ENCODE measurements at regions not wholly inside any gene's neighbourhood (a gene's known extent, or its start where the extent isn't known, plus 50 kb on each side); places are given as distances from the start of the nearest gene placed in this dataset.

DNA sequence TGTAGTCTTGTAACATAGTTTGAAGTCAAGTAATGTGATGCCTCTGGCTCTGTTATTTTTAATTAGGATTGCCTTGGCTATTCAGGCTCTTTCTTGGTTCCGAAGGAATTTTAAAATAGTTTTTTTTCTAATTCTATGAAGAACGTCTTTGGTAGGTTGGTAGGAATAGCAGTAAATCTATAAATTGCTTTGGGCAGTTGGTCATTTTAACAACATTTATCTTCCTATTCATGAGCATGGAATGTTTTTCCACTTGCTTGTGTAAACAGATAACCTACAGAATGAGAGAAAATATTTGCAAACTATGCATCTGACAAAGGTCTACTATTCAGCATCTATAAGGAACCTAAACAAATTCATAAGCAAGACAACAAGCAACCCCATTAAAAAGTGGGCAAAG lies 173.2 kb upstream of the TRPC7 start:
- no peak for DNase-seq (ENCODE audit: low read depth)

DNA sequence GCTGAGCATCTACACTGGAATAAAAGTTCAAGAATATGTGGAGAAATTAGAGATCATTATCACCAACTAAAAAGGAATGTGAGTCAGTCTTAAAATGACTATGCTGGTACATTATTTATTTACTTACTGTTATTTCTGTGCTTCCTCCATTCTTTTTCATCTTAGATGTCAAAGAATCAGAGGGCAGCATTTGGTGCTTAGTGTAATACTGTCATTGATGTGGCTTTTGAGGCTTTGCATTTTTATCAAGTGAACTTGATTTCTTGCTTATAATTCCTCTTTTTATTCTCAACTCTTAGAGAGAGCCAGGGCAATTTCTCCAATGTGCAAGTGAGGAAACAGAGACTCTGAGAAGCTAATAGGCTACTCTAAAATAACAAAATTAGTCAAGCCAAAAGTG lies 163.7 kb upstream of the TRPC7 start:
- no peak for DNase-seq (ENCODE audit: low read depth)

DNA sequence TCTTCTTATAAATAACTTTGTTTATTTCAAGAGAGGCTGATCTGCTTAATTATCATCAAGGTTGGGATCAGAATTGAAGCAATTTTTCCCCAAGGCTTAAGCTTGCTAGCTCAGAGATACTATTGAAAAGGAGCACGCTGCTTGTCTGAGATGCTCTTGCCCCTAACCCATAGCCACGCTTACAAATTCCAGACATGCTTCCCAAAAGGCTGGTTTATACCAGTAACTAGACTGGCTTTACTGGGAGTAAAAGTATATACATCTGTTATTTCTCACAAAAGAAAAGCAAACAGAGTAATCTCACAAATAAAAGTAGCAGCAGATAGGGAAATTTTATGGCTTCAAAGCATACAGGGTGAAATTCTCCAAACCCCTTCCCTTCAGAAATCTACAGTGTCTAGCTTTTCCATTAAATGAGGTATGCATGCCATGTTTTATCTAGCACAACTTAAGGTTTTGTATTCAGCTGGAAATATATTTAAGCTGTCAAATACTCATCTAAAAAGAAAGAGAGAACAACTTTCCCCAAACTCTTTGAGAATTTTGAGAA lies 163.2 kb upstream of the TRPC7 start:
- DNase-seq (ENCODE audit: low read depth) = no peak

DNA sequence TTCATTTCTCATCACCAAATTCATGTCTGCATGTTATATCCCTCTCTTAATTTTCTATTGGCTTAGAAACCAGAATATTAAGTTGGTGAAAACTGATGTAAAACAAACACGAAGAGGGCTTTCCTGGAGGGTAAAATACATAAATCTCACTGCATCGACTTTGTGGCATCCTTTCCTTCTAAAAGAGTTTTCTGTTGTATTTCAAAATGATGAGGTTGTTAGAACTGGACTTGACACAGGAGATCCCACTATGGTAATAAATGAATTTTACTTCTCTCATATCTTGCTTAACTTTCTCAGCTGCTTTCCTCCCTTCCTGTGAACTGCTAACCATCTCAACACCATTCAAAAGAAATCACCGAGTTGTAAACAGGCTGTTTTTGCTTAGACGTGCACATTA lies 162.0 kb upstream of the TRPC7 start:
- no peak for DNase-seq (ENCODE audit: low read depth)

DNA sequence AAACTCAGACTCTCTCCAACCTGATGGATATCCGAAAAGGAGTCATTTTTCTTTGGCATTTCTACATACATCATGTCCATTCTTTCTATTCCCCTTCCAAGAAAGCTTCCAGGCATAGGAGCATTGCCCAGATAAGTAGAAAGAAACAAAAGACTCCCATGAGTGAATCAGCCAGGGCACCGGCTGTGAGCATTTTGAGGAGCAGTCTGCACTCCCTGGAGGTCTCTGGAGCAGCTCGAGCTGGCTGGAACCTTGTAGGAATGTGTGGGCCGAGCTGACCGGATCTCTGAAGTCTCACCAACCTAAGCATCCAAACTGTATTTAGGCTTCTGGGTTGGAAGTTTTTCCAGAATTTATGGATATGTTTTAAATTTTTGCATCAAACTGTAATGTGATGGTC lies 161.4 kb upstream of the TRPC7 start:
- no peak for DNase-seq (ENCODE audit: low read depth)

DNA sequence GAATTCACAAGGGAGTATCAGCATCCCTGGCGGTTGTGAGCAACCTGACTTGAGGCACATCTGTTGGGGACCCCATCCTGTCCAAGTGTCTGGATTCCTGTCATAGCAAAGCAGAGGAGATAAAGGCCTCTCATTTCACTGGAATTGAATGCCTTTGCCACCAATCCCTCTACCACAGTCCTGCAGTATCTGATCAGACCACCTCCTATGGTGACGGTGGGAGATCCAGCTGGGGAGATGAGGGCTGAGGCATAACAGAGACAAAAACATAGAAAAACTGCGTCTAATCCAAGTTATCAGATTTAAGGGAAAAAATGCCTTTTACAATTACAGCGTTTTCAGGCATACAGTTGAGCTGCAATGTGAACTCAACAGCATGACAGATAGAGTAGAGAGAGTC lies 160.7 kb upstream of the TRPC7 start:
- no peak for DNase-seq (ENCODE audit: low read depth)

DNA sequence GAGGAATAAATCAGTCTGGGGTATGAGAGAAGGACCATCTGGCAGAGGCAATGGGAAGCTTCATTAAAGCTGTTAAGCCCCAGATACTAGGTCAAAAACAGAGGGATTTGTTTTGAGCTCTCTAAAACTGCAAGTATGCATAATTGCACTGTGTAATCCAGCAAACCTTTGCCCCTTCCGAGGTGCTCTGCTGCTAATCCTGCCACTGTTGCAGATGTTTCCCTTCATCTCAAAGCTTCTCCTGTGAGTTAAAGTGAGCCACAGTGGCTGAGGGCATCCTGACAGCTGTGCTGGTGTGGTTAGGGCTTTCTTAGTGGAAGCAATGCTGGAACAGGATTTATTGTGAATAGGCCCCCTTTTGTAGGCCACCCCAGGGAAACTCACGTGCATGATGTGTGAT lies 160.3 kb upstream of the TRPC7 start:
- DNase-seq (ENCODE audit: low read depth) = no peak

DNA sequence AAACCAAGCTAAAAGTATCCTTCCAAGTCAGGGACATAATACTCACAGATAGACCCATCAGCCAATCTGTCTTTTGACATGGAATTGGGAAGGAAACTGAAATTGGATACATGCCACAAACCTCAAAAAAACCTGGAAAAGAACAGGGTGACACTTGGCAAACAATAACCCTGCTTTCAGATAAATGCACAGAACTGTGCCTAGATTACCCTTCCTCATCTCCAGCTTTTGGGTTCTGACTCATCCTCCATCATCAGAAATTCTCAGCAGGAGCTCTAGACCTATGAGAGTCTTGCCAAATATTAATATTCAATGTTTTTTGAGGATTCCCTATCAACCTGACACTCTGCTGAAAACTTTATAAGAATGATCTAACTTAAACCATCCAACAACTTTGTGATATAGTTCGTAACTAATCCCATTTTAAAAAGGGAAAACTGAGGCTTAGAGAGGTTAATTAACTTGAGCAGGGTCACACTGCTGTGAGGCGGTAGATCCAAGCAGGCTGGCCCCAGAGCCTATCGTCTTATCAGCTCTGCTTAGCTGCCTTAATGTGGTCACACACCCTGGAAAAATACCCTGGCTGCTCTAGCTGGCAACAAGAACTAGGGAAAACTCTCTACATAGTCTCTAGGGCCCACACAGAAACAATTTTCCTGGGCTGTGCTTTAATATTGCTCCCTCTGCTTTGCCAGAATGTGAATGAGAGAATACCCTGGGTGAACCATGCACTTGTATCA lies 157.0 kb upstream of the TRPC7 start:
- no peak for DNase-seq (ENCODE audit: low read depth)

DNA sequence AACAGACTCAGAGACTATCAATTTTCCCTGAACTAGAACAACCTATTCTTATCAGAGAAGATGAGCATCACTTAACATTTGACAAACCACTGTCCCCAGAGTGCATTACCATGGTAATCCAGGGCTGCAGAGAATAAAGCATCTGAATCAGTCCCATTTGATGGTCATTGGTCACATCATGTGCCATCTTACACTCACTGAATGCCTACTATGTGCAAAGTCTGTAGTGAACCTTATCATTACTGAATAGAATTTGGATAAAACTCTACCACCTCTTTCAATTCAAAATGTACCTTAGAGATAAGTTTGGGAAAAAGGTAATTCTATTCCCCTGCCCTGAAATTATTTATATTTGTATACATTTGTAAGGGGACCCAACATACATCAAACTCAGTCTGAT lies 156.4 kb upstream of the TRPC7 start:
- DNase-seq (ENCODE audit: low read depth) = no peak

DNA sequence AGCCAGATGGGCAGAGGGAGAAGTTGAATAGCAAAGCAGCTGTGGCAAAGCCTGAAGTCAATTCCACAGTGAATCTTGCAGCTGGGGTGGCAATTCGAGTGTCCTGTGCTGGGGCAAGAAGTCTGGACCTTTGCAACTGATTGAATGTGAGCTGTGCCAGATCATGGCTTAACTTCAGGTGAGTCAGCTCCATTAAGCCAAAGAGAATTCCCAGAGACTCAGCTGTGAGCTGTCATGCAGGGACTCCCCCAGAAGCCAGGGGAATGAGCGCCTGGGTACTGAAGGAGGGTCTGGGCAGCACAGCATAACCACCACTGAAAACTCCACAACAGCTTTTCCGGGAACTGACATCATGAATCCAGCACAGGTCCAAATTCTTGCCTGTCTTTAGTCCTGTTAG lies 153.5 kb upstream of the TRPC7 start:
- no peak for DNase-seq (ENCODE audit: low read depth)

DNA sequence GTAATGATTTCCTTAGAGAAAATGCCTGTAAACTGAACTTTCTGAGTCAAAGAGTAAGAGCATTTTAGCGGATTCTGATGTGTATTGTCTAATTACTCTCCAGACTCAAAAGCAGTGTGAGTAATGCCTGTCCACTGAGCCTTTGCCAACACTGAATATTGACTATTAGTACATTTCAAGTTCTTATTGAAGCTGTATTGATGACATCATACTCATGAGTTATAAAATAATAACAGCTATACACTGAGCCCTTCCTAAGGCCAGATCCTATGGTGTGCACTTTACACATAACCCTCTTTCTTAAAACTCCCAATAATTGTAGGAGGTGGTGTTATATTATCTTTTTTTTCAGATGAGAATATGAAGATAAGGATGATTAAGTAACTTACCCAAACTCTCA lies 152.8 kb upstream of the TRPC7 start:
- DNase-seq (ENCODE audit: low read depth) = no peak

DNA sequence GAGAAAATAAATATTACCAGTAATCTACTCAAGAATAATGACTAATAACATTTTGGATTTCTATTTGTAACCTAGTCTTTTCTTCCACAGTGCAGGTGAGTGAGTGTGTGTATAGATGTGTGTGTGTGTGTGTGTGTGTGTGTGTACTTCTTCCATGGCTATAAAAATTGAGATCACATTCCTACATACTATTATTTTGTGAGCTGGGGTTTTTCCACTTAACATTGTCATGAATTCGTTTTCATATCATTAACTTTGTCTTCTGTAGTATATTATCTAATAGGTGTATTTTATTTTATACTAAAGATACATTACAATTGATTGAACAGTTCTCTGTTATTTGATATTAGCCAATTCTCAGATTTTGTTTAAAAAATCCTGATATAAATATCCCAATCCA lies 152.4 kb upstream of the TRPC7 start:
- DNase-seq (ENCODE audit: low read depth) = no peak

DNA sequence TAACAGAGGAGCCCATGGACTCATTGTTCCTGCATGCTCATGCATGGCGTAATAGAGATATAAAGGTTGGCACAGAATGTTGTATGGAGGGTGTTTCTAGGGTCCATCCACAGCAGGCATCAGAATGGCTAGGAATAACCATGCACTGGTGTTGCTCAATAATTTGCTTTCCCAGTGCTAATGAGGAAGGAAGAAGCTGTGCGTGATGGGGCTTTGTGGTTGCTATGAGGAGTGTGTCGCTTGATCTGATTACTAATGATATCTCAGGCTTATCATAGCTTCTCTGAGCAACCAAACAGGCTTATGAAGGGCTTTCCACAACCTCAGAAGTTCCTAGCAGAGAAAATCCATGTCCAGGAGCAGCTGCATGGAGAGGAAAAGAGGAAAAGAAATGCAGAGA lies 151.3 kb upstream of the TRPC7 start:
- DNase-seq (ENCODE audit: low read depth) = no peak

DNA sequence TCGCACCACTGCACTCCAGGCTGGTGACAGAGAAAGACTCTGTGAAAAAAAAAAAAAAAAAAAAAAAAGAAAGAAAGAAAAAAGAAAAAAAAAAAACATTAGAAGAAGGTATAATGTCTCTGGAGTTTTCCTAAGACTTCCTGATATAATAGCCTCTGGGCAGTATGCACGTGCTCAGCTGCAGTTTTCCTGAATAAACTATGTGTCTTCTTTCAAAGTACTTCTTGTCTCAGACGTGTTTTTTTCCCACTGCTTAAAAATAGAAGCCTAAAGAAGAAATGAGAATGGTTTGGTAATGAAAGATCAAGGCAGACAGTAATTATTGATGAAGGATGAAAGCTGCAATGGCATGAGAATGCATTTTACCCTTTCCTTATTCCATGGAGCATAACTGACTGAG lies 148.1 kb upstream of the TRPC7 start:
- DNase-seq (ENCODE audit: low read depth) = no peak

DNA sequence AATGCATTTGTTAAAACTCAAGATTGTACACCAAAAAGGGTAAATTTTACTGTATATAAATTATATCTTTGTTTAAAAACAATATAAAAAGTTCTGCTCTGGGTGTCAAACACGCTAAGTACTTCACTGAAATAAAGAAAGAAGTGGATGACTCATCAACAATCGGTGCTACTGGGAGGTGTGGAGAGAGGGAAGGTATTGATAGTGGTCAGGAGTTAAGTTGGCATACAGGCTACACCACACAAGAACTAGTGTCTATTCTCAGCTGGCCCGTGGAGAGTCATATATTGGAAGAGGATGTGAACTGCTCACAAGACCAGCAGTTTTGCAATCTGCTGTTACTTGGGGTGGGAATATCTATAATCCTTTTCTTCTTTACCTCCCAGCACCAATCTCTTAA lies 145.7 kb upstream of the TRPC7 start:
- DNase-seq (ENCODE audit: low read depth) = no peak

DNA sequence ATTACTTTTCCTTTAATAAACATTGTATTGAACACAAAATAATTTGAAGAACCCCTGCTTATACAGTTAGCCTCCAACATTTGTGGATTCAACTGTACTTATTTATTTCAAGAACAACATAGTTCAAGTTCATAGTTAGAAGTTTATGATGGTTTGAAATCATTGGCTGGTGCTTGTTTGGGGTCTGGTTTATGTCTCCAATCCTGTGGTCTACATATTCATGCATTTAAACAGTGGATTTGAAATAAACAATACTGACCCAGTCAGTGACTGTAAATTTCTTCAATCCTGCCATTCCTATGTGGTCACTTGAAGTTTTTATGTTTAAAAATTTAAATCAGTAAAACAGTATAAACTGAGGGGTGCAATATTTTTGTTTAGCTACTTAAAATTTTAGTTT lies 145.1 kb upstream of the TRPC7 start:
- no peak for DNase-seq (ENCODE audit: low read depth)

DNA sequence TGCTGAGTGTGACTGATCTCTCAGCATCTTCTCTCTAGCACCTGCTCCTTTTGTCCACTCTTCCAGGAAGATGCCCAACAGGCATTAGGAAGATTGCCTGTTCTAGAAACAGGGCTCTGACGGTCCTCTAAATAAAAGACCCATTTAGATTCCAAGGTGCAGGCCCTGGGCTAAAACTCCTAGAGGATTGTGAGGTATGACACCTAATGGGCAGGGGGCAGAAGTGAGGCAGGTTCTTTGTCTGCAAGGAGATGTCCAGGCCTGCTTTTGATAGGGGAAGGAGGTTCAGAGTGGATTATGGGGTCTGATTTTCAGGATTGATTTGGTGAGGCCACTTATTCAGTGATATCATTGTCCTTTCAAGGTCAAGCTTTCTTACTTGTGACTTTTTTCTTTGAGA lies 140.8 kb upstream of the TRPC7 start:
- DNase-seq (ENCODE audit: low read depth) = no peak

DNA sequence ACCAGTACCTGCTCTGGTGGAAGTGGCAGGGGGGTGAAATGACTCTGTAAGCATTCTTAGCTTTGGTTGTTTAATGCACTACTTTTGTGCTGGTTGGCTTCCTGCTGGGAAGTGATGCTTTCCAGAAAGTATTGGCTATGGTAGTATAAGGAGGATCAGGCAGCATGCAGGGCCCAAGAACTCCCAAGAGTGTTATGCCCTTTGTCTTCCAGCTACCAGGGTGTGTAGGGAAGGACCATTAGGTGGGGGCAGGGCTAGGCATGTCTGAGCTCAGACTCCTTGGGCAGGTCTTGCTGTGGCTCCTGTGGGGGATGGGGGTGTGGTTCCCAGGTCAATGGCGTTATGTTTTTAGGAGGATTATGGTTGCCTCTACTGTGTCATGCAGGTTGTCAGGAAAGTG lies 135.8 kb upstream of the TRPC7 start:
- DNase-seq (ENCODE audit: low read depth) = no peak

DNA sequence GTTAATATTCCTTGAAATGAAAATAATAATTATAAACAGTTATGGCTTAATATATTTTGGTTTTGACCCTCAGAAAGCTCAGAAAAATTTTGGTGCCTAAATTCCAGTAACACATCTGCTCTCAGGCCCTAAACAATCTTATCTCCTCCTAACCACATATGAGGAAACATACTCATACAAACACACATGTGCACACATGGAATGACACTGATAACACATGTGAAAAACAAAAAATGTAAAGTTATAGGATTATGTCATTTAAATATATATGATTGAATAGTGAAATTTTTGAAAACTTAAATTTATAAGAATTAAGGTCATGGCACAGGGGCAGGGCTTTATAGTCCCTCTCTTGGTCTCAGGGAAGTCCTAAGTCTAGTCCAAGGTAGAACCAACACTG lies 127.2 kb upstream of the TRPC7 start:
- no peak for DNase-seq (ENCODE audit: low read depth)

DNA sequence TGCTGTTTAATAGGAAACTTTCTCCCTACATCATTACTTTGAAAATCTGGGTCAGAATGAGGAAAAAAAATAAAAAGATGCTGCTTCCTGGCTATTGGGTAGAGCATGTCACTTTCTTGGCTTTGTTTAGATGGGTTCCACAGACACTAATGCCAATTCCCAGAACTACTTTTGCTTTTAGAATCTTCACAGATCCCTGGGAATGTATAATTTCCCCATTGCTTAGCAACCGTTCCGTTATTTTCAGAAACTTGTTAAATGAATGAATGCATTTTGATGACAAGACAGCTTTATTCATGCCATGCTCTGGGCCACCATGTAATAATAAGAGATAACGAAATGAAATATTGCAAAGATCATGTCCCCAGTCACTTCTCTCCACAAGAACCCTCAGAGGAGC lies 126.5 kb upstream of the TRPC7 start:
- no peak for DNase-seq (ENCODE audit: low read depth)

DNA sequence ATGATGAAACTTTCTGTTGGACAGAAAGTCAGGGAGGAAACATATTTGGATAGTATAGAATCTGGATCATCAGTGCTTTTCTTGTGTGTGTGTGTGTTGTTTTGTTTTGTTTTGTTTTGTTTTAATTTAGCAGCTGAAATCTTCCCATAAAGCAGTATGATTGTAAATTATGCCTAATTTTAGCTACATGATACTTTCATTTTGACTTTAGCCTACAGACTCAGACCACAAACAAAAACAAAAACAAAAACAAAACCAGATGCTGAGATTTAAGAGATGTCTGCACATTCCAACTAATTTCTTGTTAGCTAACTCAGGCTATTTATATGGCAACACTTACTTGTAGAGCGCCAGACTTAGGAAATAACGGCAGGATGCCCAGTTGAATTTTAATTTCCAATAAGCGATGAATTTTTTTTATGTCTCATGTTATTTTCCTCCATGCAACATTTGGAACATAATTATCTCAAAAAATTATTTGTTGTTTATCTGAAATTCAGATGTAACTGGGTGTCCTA lies 119.5 kb upstream of the TRPC7 start:
- DNase-seq (ENCODE audit: low read depth) = peak; percentile 40

DNA sequence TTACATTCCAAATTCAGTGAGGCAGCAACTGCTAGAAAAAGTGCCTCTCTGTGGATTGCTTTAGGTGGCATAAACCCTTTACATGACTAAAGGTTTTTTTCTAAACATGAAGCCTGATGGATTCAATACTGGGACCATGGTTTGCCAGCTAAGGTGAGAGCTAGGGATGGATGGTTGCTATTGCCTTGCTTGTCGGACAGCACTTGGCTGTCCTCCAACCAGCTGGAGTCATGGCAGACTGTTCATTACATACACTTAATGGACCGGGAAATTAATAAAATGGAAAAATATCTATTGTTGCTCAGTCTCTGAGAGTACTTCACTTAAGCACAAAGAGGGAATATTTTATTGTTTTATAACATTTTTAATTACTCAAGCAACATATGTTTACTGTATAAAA lies 116.9 kb upstream of the TRPC7 start:
- DNase-seq (ENCODE audit: low read depth) = no peak

DNA sequence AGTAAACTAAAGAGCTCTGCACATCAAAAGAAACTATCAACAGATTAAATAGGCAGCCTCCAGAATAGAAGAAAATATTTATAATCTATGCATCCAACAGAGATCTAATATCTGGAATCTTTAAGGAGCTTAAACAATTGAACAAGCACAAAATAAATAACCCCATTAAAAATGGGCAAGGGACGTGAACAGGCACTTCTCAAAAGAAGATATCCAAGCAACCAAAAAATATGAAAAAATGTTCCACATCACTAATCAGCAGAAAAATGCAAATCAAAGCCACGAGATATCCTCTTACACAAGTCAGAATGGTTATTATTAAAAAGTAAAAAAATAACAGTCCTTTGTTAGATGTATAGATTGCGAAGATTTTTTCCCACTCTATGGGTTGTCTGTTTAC lies 109.1 kb upstream of the TRPC7 start:
- DNase-seq (ENCODE audit: low read depth) = no peak

DNA sequence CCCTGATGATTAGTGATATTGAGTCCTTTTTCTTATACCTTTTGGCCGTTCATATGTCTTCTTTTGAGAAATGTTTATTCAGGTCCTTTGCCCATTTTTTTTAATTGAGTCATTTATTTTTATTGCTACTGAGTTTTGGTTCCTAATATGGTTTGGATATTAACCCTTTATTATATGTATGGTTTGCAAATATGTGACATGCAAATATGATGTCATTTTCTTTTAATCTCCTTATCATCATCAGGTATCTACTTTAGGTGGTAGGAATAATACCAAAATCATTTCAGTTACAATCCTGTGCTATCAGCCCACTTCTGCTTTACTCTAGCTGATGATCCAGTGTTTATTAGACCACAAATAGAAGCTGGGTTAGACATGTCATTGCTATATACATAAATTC lies 102.3 kb upstream of the TRPC7 start:
- no peak for DNase-seq (ENCODE audit: low read depth)
